ENCODE measurements at regions not wholly inside any gene's neighbourhood (a gene's known extent, or its start where the extent isn't known, plus 50 kb on each side); places are given as distances from the start of the nearest gene placed in this dataset.

- POLR2A ChIA-PET: no interaction called here
- Histone ChIP-seq H3K9me3 (ENCODE audit: control insufficient read depth, insufficient read depth, low read length) (no peaks in the 10 kb centered on the region), H3K27ac (ENCODE audit: low read depth, low read length) (no peak overlapping the region), H3K4me3 (ENCODE audit: low read depth, low read length) (no peak overlapping the region), H3K27me3 (ENCODE audit: control insufficient read depth, insufficient read depth, low read length) (no peaks in the 10 kb centered on the region)
- DNase-seq (ENCODE audit: low read depth, low spot score): no peak
- CTCF ChIA-PET: no interaction called here
- TF ChIP-seq CTCF (IDR thresholded peaks at IDR 0.05; ENCODE audit: low read depth, low read length): no peak
Measured at GRCh38 chr3:76923485-76923884, 116.4 kb upstream of the ROBO2 start.

GRCh38 chr3:76930712-76931111, 109.2 kb upstream of the ROBO2 start:
- H3K9me3 ChIP-seq (ENCODE audit: control insufficient read depth, insufficient read depth, low read length): no peaks in the 10 kb centered on the region
- TF ChIP-seq CTCF (IDR thresholded peaks at IDR 0.05; ENCODE audit: low read depth, low read length): no peak
- POLR2A ChIA-PET: no interaction called here
- DNase-seq (ENCODE audit: low read depth, low spot score): no peak
- H3K27me3 ChIP-seq (ENCODE audit: control insufficient read depth, insufficient read depth, low read length): no peaks in the 10 kb centered on the region
- no peak overlapping the region for H3K27ac ChIP-seq (ENCODE audit: low read depth, low read length)
- CTCF ChIA-PET: no interaction called here
- no peak overlapping the region for H3K4me3 ChIP-seq (ENCODE audit: low read depth, low read length)

- TF ChIP-seq CTCF (IDR thresholded peaks at IDR 0.05; ENCODE audit: low read depth, low read length): no peak
- Histone ChIP-seq H3K27ac (ENCODE audit: low read depth, low read length) (no peak overlapping the region), H3K4me3 (ENCODE audit: low read depth, low read length) (no peak overlapping the region), H3K27me3 (ENCODE audit: control insufficient read depth, insufficient read depth, low read length) (no peaks in the 10 kb centered on the region), H3K9me3 (ENCODE audit: control insufficient read depth, insufficient read depth, low read length) (no peaks in the 10 kb centered on the region)
- ChIA-PET CTCF (no interaction called here), POLR2A (no interaction called here)
- no peak for DNase-seq (ENCODE audit: low read depth, low spot score)
Measured at GRCh38 chr3:76933245-76933644, 106.7 kb upstream of the ROBO2 start.

- Histone ChIP-seq H3K27ac (ENCODE audit: low read depth, low read length) (no peak overlapping the region), H3K27me3 (ENCODE audit: control insufficient read depth, insufficient read depth, low read length) (no peaks in the 10 kb centered on the region), H3K9me3 (ENCODE audit: control insufficient read depth, insufficient read depth, low read length) (no peaks in the 10 kb centered on the region), H3K4me3 (ENCODE audit: low read depth, low read length) (no peak overlapping the region)
- no peak for DNase-seq (ENCODE audit: low read depth, low spot score)
- no peak for TF ChIP-seq CTCF (IDR thresholded peaks at IDR 0.05; ENCODE audit: low read depth, low read length)
- ChIA-PET CTCF (no interaction called here), POLR2A (interaction anchor here (0.6 kb wide), 1 partner anchor 31 kb away, joined by 5 read pairs; no protein-coding TSS in a partner anchor)
Measured at GRCh38 chr3:76938962-76939361, 100.9 kb upstream of the ROBO2 start.

- no peak overlapping the region for H3K27ac ChIP-seq (ENCODE audit: low read depth, low read length)
- POLR2A ChIA-PET: no interaction called here
Measured at GRCh38 chr3:76940181-76940770, 99.6 kb upstream of the ROBO2 start.

More at GRCh38 chr3:76940181-76940770, 99.6 kb upstream of the ROBO2 start:
- TF ChIP-seq CTCF (IDR thresholded peaks at IDR 0.05; ENCODE audit: low read depth, low read length): no peak
- CTCF ChIA-PET: no interaction called here
- Histone ChIP-seq H3K4me3 (ENCODE audit: low read depth, low read length) (no peak overlapping the region), H3K9me3 (ENCODE audit: control insufficient read depth, insufficient read depth, low read length) (no peaks in the 10 kb centered on the region), H3K27me3 (ENCODE audit: control insufficient read depth, insufficient read depth, low read length) (no peaks in the 10 kb centered on the region)
- DNase-seq (ENCODE audit: low read depth, low spot score): no peak
